WTC11 (cell line): ENCODE measurements at regions not wholly inside any gene's neighbourhood (a gene's known extent, or its start where the extent isn't known, plus 50 kb on each side); places are given as distances from the start of the nearest gene placed in this dataset.

ENCODE experiments used
- ATAC-seq: fragments of 200-7000 bp; cut with Tn5 transposase; 2 replicates; pipeline ENCODE4 v1.10.0; 2021; ENCODE audit warnings: mild to moderate bottlenecking, moderate library complexity
- CTCF ChIA-PET: fragments of 300-600 bp; sonication (Branson Sonifier 250); formaldehyde crosslinking; loops from one replicate; lab custom pipeline; 2021; ENCODE audit warnings: antibody characterized with exemption; lab: Charles Lee
- POLR2A ChIA-PET: fragments of 350-600 bp; sonication (Branson Sonifier 250); formaldehyde crosslinking; loops from one replicate; lab custom pipeline; 2021; ENCODE audit warnings: antibody characterized with exemption; lab: Charles Lee
- DNase-seq: peaks from one replicate; pipeline ENCODE4 v3.0.0; 2021; ENCODE audit warnings: low spot score
- H3K27ac Mint-ChIP-seq: 2 replicates; pipeline ENCODE4 v1.8.0; 2021; ENCODE audit warnings: mixed read lengths
- H3K27me3 Mint-ChIP-seq: 2 replicates; pipeline ENCODE4 v1.8.0; 2021; ENCODE audit warnings: low read depth, mild to moderate bottlenecking, moderate library complexity, mixed read lengths
- H3K36me3 Mint-ChIP-seq: 2 replicates; pipeline ENCODE4 v1.8.0; 2021; ENCODE audit warnings: mixed read lengths
- H3K4me1 Mint-ChIP-seq: 2 replicates; pipeline ENCODE4 v1.8.0; 2022; ENCODE audit warnings: mixed read lengths
- H3K4me3 Mint-ChIP-seq: 2 replicates; pipeline ENCODE4 v1.8.0; 2021; ENCODE audit warnings: mild to moderate bottlenecking, moderate library complexity, mixed read lengths
- H3K9me3 Mint-ChIP-seq: 2 replicates; pipeline ENCODE4 v1.8.0; 2021; ENCODE audit warnings: mixed read lengths
- ATF1 ChIP-seq: sonication (generic); formaldehyde crosslinking; IDR thresholded peaks from 2 replicates; pipeline ENCODE4 v1.8.1; 2023; ENCODE audit warnings: mild to moderate bottlenecking, moderate library complexity, missing genetic modification reagents
- CBFB ChIP-seq: sonication (generic); formaldehyde crosslinking; IDR thresholded peaks from 2 replicates; pipeline ENCODE4 v1.8.1; 2022; ENCODE audit warnings: mild to moderate bottlenecking, low read depth, missing genetic modification reagents
- FOXP1 ChIP-seq: sonication (generic); formaldehyde crosslinking; IDR thresholded peaks from 2 replicates; pipeline ENCODE4 v1.8.0; 2022; ENCODE audit warnings: missing genetic modification reagents, mild to moderate bottlenecking, moderate library complexity, borderline replicate concordance
- GRHL2 ChIP-seq: fragments of 250-450 bp; sonication (Bioruptor Pico); IDR thresholded peaks from 2 replicates; pipeline ENCODE4 v1.8.0; 2022; ENCODE audit warnings: mild to moderate bottlenecking, moderate library complexity; ENCODE audit not compliant: insufficient replicate concordance, severe bottlenecking
- GTF2I ChIP-seq: fragments of 250-450 bp; sonication (Bioruptor Pico); conservative IDR thresholded peaks from 2 replicates; pipeline ENCODE4 v1.4.0; 2021; ENCODE audit warnings: mild to moderate bottlenecking
- HMGA2 ChIP-seq: fragments of 250-450 bp; sonication (Bioruptor Pico); IDR thresholded peaks from 2 replicates; pipeline ENCODE4 v1.4.0; 2021; ENCODE audit warnings: mild to moderate bottlenecking, moderate library complexity
- KAT7 ChIP-seq: sonication (generic); formaldehyde crosslinking; IDR thresholded peaks from 2 replicates; pipeline ENCODE4 v1.8.1; 2023; ENCODE audit warnings: missing genetic modification reagents, mild to moderate bottlenecking, borderline replicate concordance
- MYBL2 ChIP-seq: sonication (generic); formaldehyde crosslinking; IDR thresholded peaks from 2 replicates; pipeline ENCODE4 v1.8.1; 2023; ENCODE audit warnings: mild to moderate bottlenecking, moderate library complexity, missing genetic modification reagents
- NFE2L1 ChIP-seq: sonication (generic); formaldehyde crosslinking; IDR thresholded peaks from 2 replicates; pipeline ENCODE4 v1.8.1; 2023; ENCODE audit warnings: missing genetic modification reagents
- NFYB ChIP-seq: sonication (generic); formaldehyde crosslinking; conservative IDR thresholded peaks from 2 replicates; pipeline ENCODE4 v1.8.0; 2022; ENCODE audit warnings: low read depth, missing genetic modification reagents
- NR1H2 ChIP-seq: sonication (generic); formaldehyde crosslinking; IDR thresholded peaks from 2 replicates; pipeline ENCODE4 v1.9.0; 2021; ENCODE audit warnings: mild to moderate bottlenecking, moderate library complexity, missing genetic modification reagents
- NR3C1 ChIP-seq: sonication (generic); formaldehyde crosslinking; conservative IDR thresholded peaks from 2 replicates; pipeline ENCODE4 v1.8.1; 2023; ENCODE audit warnings: low read depth, mild to moderate bottlenecking, missing genetic modification reagents
- RELA ChIP-seq: sonication (generic); formaldehyde crosslinking; IDR thresholded peaks from 2 replicates; pipeline ENCODE4 v1.8.1; 2022; ENCODE audit warnings: missing genetic modification reagents, mild to moderate bottlenecking, borderline replicate concordance
- RORB ChIP-seq: fragments of 250-450 bp; sonication (Bioruptor Pico); IDR thresholded peaks from 2 replicates; pipeline ENCODE4 v1.9.0; 2021; ENCODE audit warnings: mild to moderate bottlenecking
- TEAD1 ChIP-seq: sonication (generic); formaldehyde crosslinking; IDR thresholded peaks from 2 replicates; pipeline ENCODE4 v1.8.0; 2022; ENCODE audit warnings: mild to moderate bottlenecking, missing genetic modification reagents
- ZNF219 ChIP-seq: sonication (generic); formaldehyde crosslinking; IDR thresholded peaks from 2 replicates; pipeline ENCODE4 v1.8.0; 2023; ENCODE audit warnings: missing genetic modification reagents, mild to moderate bottlenecking, borderline replicate concordance
- ZNF263 ChIP-seq: sonication (generic); formaldehyde crosslinking; IDR thresholded peaks from 2 replicates; pipeline ENCODE4 v1.8.1; 2022; ENCODE audit warnings: low read depth, mild to moderate bottlenecking, moderate library complexity, missing genetic modification reagents
- ZNF671 ChIP-seq: fragments of 250-450 bp; sonication (Bioruptor Pico); IDR thresholded peaks from 2 replicates; pipeline ENCODE4 v1.8.0; 2021; ENCODE audit warnings: mild to moderate bottlenecking
- TF ChIP-seq, protein P1 (sequence below): fragments of 200-600 bp; IDR thresholded peaks from 2 replicates; pipeline ENCODE4 v1.8.0; 2022; ENCODE audit warnings: antibody characterized with exemption
- TF ChIP-seq, protein P2 (sequence below): sonication (generic); formaldehyde crosslinking; IDR thresholded peaks from 2 replicates; pipeline ENCODE4 v1.8.0; 2022; ENCODE audit warnings: mild to moderate bottlenecking, missing genetic modification reagents
- TF ChIP-seq, protein P3 (sequence below): sonication (generic); formaldehyde crosslinking; IDR thresholded peaks from 2 replicates; pipeline ENCODE4 v1.8.1; 2022; ENCODE audit warnings: mild to moderate bottlenecking, moderate library complexity, missing genetic modification reagents
- TF ChIP-seq, protein P4 (sequence below): sonication (generic); formaldehyde crosslinking; IDR thresholded peaks from 2 replicates; pipeline ENCODE4 v1.8.1; 2022; ENCODE audit warnings: missing genetic modification reagents, borderline replicate concordance
- TF ChIP-seq, protein P5 (sequence below): sonication (generic); formaldehyde crosslinking; IDR thresholded peaks from 2 replicates; pipeline ENCODE4 v1.8.0; 2023; ENCODE audit warnings: missing genetic modification reagents, mild to moderate bottlenecking, borderline replicate concordance
- TF ChIP-seq, protein P6 (sequence below): fragments of 250-450 bp; sonication (Bioruptor Pico); IDR thresholded peaks from 2 replicates; pipeline ENCODE4 v1.8.0; 2021; ENCODE audit warnings: mild to moderate bottlenecking

DNA sequence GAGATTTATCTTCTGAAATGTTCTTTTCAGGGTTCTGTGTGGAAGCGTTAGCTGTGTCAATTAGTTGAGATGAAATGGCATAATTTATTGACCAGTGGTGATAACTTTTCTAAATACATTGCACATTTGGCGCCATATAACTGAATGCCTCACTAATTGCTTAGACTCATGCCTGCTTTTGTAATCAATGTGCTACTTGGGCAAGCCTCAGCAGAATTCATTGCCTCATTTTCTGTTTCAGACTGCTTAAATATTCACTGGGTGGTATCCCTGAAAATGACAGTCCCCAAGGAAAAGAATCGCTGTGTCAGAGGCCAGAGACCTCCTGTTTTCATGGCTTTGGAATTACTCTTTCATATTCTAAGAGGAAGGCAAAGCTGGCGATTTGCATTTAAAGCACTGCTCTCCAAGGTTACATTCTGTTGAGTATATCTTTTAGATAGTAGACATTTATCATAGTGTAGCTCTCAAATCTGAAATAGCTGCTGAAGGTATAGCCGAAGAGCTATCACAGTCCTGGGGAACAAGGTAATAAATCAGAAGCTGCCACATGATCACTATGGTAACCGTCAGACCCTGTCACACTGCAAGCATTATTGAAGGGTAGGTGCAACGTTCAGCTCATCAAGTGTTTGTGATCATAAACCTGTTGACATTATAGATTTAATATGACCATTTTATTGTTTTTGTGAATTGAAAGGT is 297.3 kb upstream of the E2F7 start:
- H3K27me3 Mint-ChIP-seq, result peaks cover 4% of the 10 kb centered on the region
- CTCF ChIA-PET, result no interaction called here
- POLR2A ChIA-PET, result interaction anchor here (0.6 kb wide), 1 partner anchor 268 kb away, joined by 3 read pairs; no protein-coding TSS in a partner anchor
- ATAC-seq, result peak; percentile 37
- peaks cover 35% of the 10 kb centered on the region for H3K4me1 Mint-ChIP-seq
- H3K36me3 Mint-ChIP-seq, result no peaks in the 10 kb centered on the region
- no peak for DNase-seq
- H3K27ac Mint-ChIP-seq, result no peak overlapping the region
- TF ChIP-seq KAT7 (CRISPR knock-in tag) (no peak), ZNF263 (CRISPR knock-in tag) (no peak), ZNF219 (CRISPR knock-in tag) (no peak), NFYB (CRISPR knock-in tag) (no peak), NR3C1 (no peak), CBFB (CRISPR knock-in tag) (no peak), RELA (CRISPR knock-in tag) (no peak)
- TF ChIP-seq, protein P1, sequence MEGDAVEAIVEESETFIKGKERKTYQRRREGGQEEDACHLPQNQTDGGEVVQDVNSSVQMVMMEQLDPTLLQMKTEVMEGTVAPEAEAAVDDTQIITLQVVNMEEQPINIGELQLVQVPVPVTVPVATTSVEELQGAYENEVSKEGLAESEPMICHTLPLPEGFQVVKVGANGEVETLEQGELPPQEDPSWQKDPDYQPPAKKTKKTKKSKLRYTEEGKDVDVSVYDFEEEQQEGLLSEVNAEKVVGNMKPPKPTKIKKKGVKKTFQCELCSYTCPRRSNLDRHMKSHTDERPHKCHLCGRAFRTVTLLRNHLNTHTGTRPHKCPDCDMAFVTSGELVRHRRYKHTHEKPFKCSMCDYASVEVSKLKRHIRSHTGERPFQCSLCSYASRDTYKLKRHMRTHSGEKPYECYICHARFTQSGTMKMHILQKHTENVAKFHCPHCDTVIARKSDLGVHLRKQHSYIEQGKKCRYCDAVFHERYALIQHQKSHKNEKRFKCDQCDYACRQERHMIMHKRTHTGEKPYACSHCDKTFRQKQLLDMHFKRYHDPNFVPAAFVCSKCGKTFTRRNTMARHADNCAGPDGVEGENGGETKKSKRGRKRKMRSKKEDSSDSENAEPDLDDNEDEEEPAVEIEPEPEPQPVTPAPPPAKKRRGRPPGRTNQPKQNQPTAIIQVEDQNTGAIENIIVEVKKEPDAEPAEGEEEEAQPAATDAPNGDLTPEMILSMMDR, result no peak
- TF ChIP-seq, protein P2, sequence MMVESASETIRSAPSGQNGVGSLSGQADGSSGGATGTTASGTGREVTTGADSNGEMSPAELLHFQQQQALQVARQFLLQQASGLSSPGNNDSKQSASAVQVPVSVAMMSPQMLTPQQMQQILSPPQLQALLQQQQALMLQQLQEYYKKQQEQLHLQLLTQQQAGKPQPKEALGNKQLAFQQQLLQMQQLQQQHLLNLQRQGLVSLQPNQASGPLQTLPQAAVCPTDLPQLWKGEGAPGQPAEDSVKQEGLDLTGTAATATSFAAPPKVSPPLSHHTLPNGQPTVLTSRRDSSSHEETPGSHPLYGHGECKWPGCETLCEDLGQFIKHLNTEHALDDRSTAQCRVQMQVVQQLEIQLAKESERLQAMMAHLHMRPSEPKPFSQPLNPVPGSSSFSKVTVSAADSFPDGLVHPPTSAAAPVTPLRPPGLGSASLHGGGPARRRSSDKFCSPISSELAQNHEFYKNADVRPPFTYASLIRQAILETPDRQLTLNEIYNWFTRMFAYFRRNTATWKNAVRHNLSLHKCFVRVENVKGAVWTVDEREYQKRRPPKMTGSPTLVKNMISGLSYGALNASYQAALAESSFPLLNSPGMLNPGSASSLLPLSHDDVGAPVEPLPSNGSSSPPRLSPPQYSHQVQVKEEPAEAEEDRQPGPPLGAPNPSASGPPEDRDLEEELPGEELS (CRISPR knock-in tag), result no peak
- no peak overlapping the region for H3K4me3 Mint-ChIP-seq
- no peaks in the 10 kb centered on the region for H3K9me3 Mint-ChIP-seq

DNA sequence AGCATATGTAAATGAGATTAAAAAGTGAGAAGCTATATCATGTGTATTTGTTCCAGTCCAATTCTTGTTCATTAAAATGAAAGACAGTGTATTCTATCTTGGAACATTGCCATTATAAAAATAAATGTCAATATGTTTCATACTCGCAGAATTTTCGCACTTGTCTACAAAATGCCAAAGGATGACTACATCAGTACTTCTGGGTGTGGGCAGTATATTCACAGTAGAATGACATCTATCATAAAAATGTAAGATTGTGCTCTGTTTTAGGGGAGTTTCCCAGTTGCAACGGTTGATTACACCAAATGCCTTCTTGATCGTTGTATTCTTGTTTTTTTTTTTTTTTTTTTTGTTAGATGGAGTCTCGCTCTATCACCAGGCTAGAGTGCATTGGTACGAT is 292.3 kb upstream of the E2F7 start:
- DNase-seq, result no peak
- ChIA-PET CTCF (no interaction called here), POLR2A (no interaction called here)
- Mint-ChIP-seq H3K4me1 (peaks cover 15% of the 10 kb centered on the region), H3K27ac (no peak overlapping the region), H3K36me3 (no peaks in the 10 kb centered on the region), H3K9me3 (no peaks in the 10 kb centered on the region), H3K27me3 (no peaks in the 10 kb centered on the region), H3K4me3 (no peak overlapping the region)
- ATAC-seq, result no peak
- TF ChIP-seq NR1H2 (CRISPR knock-in tag) (no peak), TEAD1 (CRISPR knock-in tag) (no peak), FOXP1 (CRISPR knock-in tag) (no peak), MYBL2 (CRISPR knock-in tag) (no peak), RORB (CRISPR knock-in tag) (no peak), NFE2L1 (CRISPR knock-in tag) (no peak), GRHL2 (CRISPR knock-in tag) (no peak), ATF1 (no peak), HMGA2 (CRISPR knock-in tag) (no peak), ZNF671 (no peak), GTF2I (CRISPR knock-in tag) (no peak)
- TF ChIP-seq, protein P3, sequence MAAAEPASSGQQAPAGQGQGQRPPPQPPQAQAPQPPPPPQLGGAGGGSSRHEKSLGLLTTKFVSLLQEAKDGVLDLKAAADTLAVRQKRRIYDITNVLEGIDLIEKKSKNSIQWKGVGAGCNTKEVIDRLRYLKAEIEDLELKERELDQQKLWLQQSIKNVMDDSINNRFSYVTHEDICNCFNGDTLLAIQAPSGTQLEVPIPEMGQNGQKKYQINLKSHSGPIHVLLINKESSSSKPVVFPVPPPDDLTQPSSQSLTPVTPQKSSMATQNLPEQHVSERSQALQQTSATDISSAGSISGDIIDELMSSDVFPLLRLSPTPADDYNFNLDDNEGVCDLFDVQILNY (CRISPR knock-in tag), result no peak
- TF ChIP-seq, protein P4, sequence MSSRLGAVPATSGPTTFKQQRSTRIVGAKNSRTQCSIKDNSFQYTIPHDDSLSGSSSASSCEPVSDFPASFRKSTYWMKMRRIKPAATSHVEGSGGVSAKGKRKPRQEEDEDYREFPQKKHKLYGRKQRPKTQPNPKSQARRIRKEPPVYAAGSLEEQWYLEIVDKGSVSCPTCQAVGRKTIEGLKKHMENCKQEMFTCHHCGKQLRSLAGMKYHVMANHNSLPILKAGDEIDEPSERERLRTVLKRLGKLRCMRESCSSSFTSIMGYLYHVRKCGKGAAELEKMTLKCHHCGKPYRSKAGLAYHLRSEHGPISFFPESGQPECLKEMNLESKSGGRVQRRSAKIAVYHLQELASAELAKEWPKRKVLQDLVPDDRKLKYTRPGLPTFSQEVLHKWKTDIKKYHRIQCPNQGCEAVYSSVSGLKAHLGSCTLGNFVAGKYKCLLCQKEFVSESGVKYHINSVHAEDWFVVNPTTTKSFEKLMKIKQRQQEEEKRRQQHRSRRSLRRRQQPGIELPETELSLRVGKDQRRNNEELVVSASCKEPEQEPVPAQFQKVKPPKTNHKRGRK (CRISPR knock-in tag), result no peak
- TF ChIP-seq, protein P5, sequence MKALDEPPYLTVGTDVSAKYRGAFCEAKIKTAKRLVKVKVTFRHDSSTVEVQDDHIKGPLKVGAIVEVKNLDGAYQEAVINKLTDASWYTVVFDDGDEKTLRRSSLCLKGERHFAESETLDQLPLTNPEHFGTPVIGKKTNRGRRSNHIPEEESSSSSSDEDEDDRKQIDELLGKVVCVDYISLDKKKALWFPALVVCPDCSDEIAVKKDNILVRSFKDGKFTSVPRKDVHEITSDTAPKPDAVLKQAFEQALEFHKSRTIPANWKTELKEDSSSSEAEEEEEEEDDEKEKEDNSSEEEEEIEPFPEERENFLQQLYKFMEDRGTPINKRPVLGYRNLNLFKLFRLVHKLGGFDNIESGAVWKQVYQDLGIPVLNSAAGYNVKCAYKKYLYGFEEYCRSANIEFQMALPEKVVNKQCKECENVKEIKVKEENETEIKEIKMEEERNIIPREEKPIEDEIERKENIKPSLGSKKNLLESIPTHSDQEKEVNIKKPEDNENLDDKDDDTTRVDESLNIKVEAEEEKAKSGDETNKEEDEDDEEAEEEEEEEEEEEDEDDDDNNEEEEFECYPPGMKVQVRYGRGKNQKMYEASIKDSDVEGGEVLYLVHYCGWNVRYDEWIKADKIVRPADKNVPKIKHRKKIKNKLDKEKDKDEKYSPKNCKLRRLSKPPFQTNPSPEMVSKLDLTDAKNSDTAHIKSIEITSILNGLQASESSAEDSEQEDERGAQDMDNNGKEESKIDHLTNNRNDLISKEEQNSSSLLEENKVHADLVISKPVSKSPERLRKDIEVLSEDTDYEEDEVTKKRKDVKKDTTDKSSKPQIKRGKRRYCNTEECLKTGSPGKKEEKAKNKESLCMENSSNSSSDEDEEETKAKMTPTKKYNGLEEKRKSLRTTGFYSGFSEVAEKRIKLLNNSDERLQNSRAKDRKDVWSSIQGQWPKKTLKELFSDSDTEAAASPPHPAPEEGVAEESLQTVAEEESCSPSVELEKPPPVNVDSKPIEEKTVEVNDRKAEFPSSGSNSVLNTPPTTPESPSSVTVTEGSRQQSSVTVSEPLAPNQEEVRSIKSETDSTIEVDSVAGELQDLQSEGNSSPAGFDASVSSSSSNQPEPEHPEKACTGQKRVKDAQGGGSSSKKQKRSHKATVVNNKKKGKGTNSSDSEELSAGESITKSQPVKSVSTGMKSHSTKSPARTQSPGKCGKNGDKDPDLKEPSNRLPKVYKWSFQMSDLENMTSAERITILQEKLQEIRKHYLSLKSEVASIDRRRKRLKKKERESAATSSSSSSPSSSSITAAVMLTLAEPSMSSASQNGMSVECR (CRISPR knock-in tag), result no peak
- TF ChIP-seq, protein P6, sequence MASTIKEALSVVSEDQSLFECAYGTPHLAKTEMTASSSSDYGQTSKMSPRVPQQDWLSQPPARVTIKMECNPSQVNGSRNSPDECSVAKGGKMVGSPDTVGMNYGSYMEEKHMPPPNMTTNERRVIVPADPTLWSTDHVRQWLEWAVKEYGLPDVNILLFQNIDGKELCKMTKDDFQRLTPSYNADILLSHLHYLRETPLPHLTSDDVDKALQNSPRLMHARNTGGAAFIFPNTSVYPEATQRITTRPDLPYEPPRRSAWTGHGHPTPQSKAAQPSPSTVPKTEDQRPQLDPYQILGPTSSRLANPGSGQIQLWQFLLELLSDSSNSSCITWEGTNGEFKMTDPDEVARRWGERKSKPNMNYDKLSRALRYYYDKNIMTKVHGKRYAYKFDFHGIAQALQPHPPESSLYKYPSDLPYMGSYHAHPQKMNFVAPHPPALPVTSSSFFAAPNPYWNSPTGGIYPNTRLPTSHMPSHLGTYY (CRISPR knock-in tag), result no peak
